ENCODE measurements at regions not wholly inside any gene's neighbourhood (a gene's known extent, or its start where the extent isn't known, plus 50 kb on each side); places are given as distances from the start of the nearest gene placed in this dataset.

GRCh38 chr21:38994042-38994441, 188.3 kb downstream of the ETS2 start:
- no peaks in the 10 kb centered on the region for H3K79me2 ChIP-seq (ENCODE audit: insufficient read depth, low read length)
- DNase-seq (ENCODE audit: insufficient read length, low spot score, missing footprints), result no peak
- H3K36me3 ChIP-seq (ENCODE audit: insufficient read depth, low read length), result no peaks in the 10 kb centered on the region
- no peaks in the 10 kb centered on the region for H3K9me3 ChIP-seq (ENCODE audit: low read depth, low read length)
- H4K20me1 ChIP-seq (ENCODE audit: insufficient read depth, low read length), result no peaks in the 10 kb centered on the region
- H3K27me3 ChIP-seq (ENCODE audit: insufficient read depth, low read length), result peaks cover 6% of the 10 kb centered on the region
- H3K4me1 ChIP-seq (ENCODE audit: insufficient read depth, low read length), result peaks cover 30% of the 10 kb centered on the region
- H3K4me3 ChIP-seq (ENCODE audit: insufficient read depth, low read length), result no peak overlapping the region
- H3K27ac ChIP-seq (ENCODE audit: low read depth, low read length), result no peak overlapping the region
- TF ChIP-seq CTCF (IDR thresholded peaks at IDR 0.05; ENCODE audit: extremely low read depth, low read depth, low read length), result no peak
- no peak overlapping the region for H2AFZ ChIP-seq (ENCODE audit: low read length)
- H3K4me2 ChIP-seq (ENCODE audit: insufficient read depth, low read length), result peak overlapping the region; percentile 58

GRCh38 chr21:38993561-38993960, 187.8 kb downstream of the ETS2 start:
- no peaks in the 10 kb centered on the region for H3K36me3 ChIP-seq (ENCODE audit: insufficient read depth, low read length)

GRCh38 chr21:38992737-38993136, 187.0 kb downstream of the ETS2 start:
- Histone ChIP-seq H3K4me2 (ENCODE audit: insufficient read depth, low read length) (no peak overlapping the region), H3K27ac (ENCODE audit: low read depth, low read length) (no peak overlapping the region), H3K4me1 (ENCODE audit: insufficient read depth, low read length) (peaks cover 30% of the 10 kb centered on the region)

More at GRCh38 chr21:38993561-38993960, 187.8 kb downstream of the ETS2 start:
- Histone ChIP-seq H3K79me2 (ENCODE audit: insufficient read depth, low read length) (no peaks in the 10 kb centered on the region), H3K27me3 (ENCODE audit: insufficient read depth, low read length) (peaks cover 10% of the 10 kb centered on the region), H3K9me3 (ENCODE audit: low read depth, low read length) (no peaks in the 10 kb centered on the region), H2AFZ (ENCODE audit: low read length) (no peak overlapping the region), H3K4me2 (ENCODE audit: insufficient read depth, low read length) (peak overlapping the region; percentile 58), H3K27ac (ENCODE audit: low read depth, low read length) (no peak overlapping the region), H3K4me3 (ENCODE audit: insufficient read depth, low read length) (no peak overlapping the region), H3K4me1 (ENCODE audit: insufficient read depth, low read length) (peaks cover 30% of the 10 kb centered on the region), H4K20me1 (ENCODE audit: insufficient read depth, low read length) (no peaks in the 10 kb centered on the region)
- DNase-seq (ENCODE audit: insufficient read length, low spot score, missing footprints), result peak; percentile 96
- TF ChIP-seq CTCF (IDR thresholded peaks at IDR 0.05; ENCODE audit: extremely low read depth, low read depth, low read length), result no peak

GRCh38 chr21:38990424-38990794, 184.7 kb downstream of the ETS2 start:
- Histone ChIP-seq H3K27ac (ENCODE audit: low read depth, low read length) (peak overlapping the region; percentile 27), H3K4me1 (ENCODE audit: insufficient read depth, low read length) (peaks cover 40% of the 10 kb centered on the region)

More at GRCh38 chr21:38992737-38993136, 187.0 kb downstream of the ETS2 start:
- Histone ChIP-seq H4K20me1 (ENCODE audit: insufficient read depth, low read length) (no peaks in the 10 kb centered on the region), H3K27me3 (ENCODE audit: insufficient read depth, low read length) (peaks cover 10% of the 10 kb centered on the region), H3K9me3 (ENCODE audit: low read depth, low read length) (no peaks in the 10 kb centered on the region), H2AFZ (ENCODE audit: low read length) (no peak overlapping the region), H3K36me3 (ENCODE audit: insufficient read depth, low read length) (no peaks in the 10 kb centered on the region), H3K79me2 (ENCODE audit: insufficient read depth, low read length) (no peaks in the 10 kb centered on the region), H3K4me3 (ENCODE audit: insufficient read depth, low read length) (no peak overlapping the region)
- DNase-seq (ENCODE audit: insufficient read length, low spot score, missing footprints), result no peak
- no peak for TF ChIP-seq CTCF (IDR thresholded peaks at IDR 0.05; ENCODE audit: extremely low read depth, low read depth, low read length)

More at GRCh38 chr21:38990424-38990794, 184.7 kb downstream of the ETS2 start:
- no peaks in the 10 kb centered on the region for H3K9me3 ChIP-seq (ENCODE audit: low read depth, low read length)
- H3K27me3 ChIP-seq (ENCODE audit: insufficient read depth, low read length), result peaks cover 10% of the 10 kb centered on the region
- no peaks in the 10 kb centered on the region for H3K36me3 ChIP-seq (ENCODE audit: insufficient read depth, low read length)
- no peak for DNase-seq (ENCODE audit: insufficient read length, low spot score, missing footprints)
- H3K4me2 ChIP-seq (ENCODE audit: insufficient read depth, low read length), result peak overlapping the region; percentile 54
- no peaks in the 10 kb centered on the region for H3K79me2 ChIP-seq (ENCODE audit: insufficient read depth, low read length)
- no peak for TF ChIP-seq CTCF (IDR thresholded peaks at IDR 0.05; ENCODE audit: extremely low read depth, low read depth, low read length)
- H2AFZ ChIP-seq (ENCODE audit: low read length), result no peak overlapping the region
- no peaks in the 10 kb centered on the region for H4K20me1 ChIP-seq (ENCODE audit: insufficient read depth, low read length)
- H3K4me3 ChIP-seq (ENCODE audit: insufficient read depth, low read length), result peak overlapping the region; percentile 0
